ENCODE measurements at regions not wholly inside any gene's neighbourhood (a gene's known extent, or its start where the extent isn't known, plus 50 kb on each side); places are given as distances from the start of the nearest gene placed in this dataset.
"Not testable (repeated sequence)": the region's sequence is repeated elsewhere in the genome, so short reads cannot be mapped to it uniquely, and the experiment has no call there.

DNA sequence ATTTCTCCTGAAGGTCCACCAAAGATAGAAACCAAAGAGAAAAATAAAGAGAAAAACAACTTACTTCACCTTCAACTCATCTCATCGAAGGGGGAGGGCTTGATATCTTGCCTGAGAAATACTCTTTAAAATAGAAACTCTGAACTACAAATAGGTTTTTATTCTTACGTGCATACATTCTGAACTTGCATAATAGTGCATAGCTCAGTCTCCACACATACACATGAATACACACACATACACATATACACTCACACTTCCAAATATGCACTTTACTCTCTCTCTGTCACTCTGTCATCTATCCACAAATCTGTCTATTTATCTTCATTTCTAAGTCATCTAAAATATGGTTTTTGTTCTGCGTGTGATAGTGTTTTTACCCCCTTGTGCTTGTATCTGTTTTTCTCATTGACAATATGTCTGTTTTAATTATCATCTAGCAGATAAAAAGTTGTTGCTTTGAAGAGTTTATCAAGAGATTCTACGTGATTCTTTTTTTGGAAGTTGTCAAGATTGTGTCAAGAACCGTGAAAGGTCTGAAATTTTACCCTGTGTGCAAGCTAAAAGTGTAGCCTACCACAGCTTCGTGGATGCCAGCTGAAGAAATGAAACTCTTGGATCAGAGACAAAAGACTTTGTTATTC lies 468.8 kb downstream of the EPM2A start:
- no peak for DNase-seq (ENCODE audit: low spot score)

DNA sequence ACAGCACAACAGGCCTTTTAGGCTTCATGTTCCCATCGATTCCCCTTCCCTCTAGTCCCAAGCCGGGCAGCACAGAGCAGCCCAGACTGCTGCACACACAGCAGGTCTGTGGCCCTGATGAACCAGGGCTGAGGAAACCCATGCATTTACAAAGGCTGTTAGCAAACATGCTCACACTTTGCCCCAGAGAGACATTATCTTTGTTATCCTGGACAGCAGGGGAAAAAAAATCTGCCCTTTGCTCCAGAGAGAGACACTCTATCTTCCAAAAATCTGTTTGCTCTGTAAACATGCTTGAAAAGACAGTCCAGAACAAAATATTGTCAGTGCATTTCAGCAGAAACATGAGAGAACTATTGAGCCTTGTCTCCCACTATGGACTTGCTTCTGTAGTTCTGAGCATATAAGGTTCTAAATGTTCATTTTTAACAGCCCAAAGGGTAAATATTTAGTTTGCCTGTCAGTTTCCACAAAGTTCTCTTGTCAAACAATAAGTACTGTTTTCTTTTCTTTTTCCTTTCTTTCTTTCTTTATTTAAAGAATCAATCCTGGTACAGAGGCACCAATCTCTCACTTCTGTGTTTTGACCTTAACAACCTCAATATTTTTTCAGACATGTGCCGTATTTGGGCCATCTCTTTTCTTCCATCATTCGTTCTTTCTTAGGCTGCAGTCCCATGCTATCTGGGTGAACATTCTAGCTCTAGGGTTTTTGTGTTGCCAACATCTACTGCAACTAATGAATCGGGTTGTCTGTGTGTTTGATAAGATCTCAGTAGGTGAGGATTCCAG lies 468.0 kb downstream of the EPM2A start:
- no peak for DNase-seq (ENCODE audit: low spot score)

DNA sequence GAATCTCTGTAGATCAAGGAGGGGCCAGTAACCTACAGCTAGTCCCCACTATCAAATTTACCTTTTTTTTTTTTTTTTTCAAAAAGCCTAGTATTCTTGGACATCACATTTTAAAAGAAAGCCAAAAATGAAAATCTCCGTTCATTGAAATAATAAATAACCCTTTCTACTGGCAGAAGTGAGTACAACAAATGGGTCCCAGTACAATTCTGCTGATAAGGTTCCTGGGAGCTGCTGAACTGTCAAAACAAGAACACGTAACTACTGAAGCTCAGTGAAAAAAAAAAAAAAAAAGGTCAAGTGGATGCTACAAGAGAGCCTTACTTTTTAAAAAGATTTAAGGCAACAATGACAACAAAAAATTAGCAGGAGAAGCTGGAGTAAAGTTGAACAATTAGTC lies 464.9 kb downstream of the EPM2A start:
- no peak for DNase-seq (ENCODE audit: low spot score)

DNA sequence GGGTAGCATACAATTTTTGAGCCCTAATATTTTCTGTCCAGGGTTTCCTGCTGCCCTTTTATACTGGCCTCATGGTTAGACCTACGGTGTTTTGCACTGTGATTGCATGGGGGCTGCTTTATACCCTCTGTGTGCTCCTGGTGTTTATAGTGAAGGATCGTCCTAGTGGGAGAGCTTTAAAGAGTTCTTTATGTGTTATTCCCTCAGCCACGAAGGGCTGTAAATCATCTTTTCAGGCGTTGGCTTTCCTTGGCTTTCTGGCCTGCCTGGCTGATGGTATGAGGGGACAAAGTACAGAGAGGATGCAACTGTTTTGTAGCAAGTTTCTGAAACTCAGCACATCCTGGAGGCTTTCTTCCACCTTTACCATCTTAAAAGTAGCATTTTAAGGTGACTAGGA lies 464.3 kb downstream of the EPM2A start:
- DNase-seq (ENCODE audit: low spot score): no peak

DNA sequence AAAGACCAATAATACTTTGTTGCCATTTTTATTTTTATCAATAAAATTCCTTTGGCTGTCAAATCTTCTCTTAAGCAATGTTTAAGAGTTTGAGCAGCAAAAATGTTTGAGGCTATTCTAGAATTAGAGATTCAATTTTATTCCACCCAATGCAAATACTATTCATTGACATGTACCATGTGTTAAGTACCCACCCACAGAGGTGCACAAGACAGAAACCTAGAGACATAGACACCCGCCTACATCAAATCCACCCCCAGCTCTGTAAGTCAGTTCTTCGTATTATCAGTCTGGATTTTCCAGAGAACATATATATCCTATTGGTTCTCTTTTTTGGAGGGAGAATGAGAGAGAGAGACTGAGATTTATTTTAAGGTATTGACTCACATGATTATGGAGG lies 463.7 kb downstream of the EPM2A start:
- no peak for DNase-seq (ENCODE audit: low spot score)

DNA sequence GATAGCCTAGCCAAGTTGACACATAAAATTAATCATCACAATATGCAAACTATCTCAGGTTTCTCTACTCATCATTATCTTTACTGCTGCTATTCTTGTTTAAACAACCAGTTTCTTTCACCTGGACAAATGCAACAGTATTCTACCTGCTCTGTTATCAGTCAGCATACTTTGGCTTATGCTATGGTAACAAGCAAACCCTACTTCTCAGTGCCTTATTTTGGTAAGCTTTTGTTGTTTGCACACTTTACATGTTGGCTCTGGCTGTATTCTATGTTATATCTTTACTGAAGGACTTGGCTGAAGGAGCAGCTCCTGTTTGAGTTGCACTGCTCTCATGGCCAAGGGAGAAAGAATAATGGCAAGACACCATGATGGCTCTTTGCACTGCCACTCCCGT lies 463.1 kb downstream of the EPM2A start:
- no peak for DNase-seq (ENCODE audit: low spot score)

DNA sequence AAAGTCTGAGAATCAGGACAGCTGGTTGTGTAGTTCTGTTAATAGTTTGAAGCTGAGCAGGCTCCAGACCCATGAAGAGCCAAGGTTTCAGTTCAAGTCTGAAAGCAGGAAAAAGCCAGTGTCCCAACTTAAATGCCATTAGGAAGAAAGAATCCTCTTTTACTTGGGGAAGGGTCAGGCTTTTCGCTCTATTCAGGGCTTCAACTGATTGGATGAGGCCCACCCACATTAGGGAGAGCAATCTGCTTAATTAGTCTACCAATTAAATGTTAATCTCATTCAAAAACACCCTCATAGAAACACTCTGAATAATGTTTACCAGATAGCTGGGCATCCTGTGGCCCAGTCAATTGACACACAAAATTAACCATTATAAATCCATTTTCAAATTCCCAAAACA lies 462.2 kb downstream of the EPM2A start:
- no peak for DNase-seq (ENCODE audit: low spot score)

DNA sequence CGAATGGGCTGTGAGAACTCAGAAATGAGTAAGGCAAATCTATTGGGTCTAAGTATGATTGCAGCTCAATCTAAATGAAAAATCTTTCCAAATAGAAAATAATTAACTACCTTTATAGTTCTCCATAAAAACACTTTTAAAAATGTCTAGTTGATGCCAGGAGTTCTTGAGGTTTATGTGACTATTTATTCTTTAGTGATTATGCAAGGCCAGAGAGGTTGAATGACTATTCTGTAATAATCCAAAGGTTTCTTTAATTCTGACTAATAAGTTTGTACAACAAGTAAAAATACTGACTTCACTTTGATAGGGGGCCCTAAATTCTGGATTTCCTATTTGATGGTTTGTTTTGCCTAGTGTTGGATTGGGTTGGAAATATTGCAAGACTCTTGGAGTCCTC lies 461.2 kb downstream of the EPM2A start:
- DNase-seq (ENCODE audit: low spot score): no peak

DNA sequence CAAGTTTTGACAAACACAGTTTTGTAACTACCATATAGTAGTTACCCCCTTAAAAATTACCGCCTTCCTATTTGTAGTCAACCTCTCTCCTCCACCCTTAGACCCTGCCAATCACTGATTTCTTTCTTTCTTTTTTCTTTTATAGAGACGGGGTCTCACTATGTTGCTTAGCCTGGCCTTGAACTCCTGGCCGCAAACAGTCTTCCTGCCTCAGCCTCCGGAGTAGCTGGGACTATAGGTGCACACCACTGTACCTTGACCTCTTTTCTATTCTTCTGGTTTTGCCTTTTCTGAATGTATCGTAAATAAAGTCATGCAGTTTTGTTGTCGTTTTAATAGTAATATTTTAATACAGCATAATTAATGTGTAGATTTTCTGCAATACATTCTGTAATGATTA lies 460.3 kb downstream of the EPM2A start:
- no peak for DNase-seq (ENCODE audit: low spot score)

DNA sequence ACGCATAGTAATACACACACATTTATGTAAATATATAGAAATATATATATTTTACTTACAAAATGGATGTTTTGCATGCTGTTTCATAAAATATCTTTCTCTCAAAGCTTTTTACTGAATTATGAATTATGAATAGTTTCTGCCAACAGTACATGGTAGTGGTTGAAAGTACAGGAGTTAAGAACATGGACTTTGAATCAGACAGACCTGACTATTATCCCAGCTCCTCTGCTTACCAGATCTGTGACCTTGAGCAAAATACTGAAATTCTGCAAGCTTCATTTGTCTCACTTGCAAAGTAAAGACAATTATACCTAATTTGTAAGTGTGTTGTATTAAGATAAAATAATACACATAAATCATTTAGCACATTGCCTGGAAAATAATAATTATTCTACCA lies 459.5 kb downstream of the EPM2A start:
- no peak for DNase-seq (ENCODE audit: low spot score)

DNA sequence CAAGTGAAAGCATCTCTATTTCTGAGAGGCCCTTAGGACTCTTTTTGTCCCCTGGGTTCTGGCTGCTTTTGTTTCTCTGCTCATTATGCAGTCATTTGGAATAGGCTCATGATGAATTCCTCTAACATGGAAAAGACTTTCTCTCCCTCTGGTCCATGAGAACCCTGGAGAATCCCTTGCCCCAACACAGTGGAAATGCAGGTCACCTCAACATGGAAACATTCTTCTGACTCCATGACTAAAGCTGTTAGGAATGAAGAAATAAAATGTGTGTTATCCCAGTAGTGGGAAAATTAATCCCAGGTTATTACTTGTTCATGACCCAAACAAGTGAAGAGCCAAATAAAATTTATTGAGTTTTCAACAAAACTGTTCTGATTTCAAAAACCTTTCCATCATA lies 458.6 kb downstream of the EPM2A start:
- DNase-seq (ENCODE audit: low spot score): no peak

DNA sequence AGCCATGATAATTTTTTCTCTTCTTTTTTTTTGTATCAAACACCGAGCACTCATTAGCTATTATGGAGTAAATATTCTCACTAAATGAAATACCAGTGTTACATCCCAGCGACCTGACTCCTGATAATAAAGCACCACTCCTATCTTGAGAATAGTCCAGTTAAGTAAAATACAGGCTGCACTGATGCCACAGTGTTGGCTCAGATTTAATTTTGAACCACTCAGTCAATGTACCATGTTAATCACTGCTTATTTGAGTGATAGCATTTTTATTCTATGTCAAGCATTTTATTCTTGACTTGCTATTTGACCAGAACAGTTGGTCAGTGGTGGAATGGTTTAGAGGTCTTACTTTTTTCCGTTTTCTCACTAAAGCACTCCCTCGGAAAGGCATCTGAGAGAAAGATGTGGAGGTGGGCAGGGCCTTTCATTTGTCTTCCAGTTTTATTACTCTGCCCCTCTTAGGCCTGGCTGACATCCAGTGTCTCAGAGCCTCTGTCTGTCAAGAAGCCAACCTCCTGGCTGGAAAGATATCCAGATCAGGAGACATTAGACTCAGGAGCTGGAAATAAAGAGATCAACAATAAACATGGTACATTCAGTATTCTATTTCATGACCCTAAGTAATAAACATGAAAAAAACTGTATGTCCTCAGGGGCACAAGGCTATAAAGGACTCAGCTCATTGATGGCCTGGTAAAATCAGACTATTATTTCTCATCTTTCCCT lies 457.8 kb downstream of the EPM2A start:
- no peak for DNase-seq (ENCODE audit: low spot score)

DNA sequence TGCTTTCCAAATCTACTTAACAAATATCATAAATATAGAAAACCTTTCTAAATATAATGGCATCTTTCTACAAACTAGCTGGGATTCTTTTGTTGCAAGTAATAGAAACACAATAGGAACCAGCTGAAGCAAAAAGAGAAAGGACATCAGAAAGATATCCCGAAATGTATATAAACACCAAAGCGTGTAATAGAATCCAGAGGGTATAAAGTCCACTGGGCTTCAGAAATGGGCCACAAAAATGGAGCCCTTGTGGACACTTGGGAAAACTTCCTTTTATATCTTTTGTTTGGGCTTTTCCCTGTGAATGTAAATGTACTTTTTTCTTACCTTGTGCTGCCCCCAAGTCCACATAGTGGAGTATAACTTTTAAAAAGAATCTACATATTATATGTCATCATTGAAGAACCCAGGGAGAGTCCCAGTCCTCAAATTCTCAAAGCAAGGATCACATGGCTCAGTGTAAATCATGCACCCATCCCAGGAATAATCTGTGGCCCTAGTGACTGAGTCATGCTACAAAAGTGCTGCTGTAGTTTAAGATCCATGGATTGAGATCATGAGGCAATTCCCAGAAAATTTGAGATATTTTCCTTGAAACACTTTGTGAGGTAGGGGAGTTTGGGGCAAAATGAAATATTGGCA lies 457.0 kb downstream of the EPM2A start:
- DNase-seq (ENCODE audit: low spot score): no peak

DNA sequence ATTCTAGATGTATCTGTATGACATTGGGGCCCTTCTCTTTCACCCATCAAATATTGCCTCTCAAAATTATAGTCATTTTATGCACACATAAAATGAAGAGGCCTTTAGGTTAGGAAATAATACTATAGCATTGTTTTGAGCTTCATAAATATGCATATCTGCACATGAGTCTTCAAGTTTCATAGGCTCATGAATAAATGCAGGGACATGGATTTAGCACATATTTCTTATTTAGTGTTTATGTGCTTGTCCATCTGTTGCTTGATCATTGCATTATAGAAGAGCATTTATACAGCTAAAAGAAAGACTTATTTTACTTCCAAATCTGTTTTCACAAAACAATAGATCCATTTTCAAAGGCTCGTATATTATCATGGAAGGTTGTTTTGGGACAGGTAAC lies 455.8 kb downstream of the EPM2A start:
- no peak for DNase-seq (ENCODE audit: low spot score)

DNA sequence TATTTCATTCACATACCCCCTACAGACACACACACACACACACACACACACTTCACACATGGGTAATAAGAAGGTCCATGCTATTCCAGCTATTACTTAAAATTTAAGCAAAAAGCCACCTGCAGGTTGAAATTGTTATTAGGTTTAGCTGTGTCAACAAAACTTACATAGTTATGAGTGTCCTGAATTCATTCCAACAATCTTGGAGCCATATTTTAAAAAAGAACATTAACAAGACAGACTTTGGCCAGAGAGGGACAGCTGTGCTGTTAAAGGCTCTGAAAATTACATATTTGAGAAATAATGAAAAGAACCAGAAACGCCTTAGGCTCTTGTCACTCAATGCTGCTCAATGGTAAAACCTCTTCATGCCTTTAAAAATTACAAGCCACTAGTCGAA lies 455.3 kb downstream of the EPM2A start:
- no peak for DNase-seq (ENCODE audit: low spot score)

DNA sequence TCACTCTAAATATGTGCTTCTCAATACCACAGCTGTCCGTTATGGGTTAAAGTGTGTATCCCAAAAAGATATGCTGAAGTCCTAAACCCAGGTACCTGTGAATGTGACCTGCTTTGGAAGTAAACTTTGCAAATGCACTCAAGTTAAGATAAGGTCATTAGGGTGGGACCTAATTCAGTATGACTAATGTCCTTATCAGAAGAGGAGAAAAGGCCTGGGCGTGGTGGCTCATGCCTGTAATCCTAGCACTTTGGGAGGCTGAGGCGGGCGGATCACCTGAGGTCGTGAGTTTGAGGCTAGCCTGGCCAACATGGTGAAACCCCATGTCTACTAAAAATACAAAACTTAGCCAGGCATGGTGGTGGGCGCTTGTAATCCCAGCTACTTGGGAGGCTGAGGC lies 452.1 kb downstream of the EPM2A start:
- DNase-seq (ENCODE audit: low spot score): not testable (repeated sequence)

DNA sequence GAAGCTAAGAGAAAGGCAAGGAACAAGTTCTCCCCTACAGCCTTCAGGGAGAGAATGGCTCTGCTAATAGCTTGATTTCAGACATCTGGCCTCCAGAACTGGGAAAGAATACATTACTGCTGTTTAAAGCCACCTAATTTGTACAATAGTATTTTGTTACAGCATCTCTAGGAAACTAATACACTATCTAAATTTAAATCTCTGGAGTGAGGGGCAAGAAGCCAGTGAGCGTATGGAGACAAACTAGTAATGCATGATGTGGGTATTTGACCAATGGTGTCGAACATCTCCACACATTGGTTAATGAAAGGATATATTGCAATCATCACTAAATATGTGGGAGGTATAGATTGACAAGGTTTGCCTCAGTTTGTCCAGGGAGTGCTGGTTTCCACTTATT lies 451.5 kb downstream of the EPM2A start:
- no peak for DNase-seq (ENCODE audit: low spot score)

DNA sequence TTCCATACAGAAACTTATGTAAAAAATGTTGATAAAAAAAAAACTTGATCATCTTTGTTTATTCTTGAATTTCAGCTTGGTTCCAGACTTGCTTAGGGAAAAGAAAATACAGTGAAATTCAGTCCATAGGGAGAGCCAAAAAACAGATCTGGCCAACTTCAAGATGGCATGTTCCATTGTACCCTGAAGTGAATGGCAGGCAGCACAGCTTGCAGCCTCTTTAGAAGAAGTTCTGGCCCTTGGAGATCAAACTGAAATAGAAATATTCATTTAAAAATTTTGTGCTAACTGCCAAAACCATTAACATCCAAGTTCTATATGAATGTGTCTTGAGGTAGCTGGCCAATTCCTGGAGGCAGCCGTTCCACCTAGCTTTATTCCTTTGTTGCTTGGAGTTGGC lies 448.4 kb downstream of the EPM2A start:
- no peak for DNase-seq (ENCODE audit: low spot score)

DNA sequence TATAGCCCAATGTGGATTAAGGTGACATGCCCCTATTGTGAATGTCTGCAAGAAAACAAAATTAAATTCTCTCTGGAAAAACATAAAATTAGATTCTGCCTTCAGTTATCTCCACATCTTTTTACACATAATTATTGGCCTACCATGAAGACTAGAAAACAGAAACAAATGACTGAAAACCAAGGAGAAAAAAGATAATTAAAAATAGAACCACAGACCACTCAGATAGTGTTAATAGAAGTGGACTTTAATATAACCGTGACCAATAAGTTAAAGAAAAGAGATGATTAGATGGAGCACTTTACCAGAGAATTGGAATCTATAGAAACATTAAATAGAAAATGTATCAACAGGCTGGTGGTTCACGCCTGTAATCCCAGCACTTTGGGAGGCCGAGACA lies 445.7 kb downstream of the EPM2A start:
- DNase-seq (ENCODE audit: low spot score): no peak

DNA sequence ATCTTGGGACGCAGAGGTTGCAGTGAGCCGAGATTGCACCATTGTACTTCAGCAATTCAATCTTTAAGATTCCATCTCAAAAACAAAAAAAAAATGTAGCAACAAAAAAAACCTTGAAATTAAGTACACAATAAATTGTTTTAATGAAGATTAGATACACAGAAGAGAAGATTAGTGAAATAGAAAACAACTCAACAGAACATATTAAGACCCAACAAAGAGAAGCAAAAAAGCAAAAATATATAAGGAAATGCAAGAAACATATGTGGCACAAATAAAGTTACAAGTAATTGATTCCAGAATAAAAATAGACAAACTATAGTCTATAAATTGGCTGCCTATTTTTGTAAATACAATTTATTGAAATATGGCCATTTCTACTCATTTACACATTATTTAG lies 445.2 kb downstream of the EPM2A start:
- no peak for DNase-seq (ENCODE audit: low spot score)

DNA sequence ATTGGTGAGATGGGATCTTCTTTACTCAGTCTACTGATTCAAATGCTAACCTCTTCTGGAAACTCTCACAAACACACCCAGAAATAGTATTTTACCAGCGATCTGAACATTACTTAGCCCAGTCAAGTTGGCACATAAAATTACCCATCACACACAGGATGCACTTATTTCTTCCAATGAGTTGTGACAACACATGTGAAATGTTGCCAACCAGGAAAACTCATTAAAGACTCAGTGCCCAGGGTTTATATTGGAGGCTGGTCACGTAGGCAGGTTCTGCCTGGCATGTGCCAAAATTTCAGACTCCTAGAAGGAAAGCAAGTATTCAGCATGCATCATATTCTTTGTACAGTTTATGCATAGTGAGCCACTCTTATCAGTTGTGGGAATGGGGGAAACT lies 443.3 kb downstream of the EPM2A start:
- DNase-seq (ENCODE audit: low spot score): no peak

DNA sequence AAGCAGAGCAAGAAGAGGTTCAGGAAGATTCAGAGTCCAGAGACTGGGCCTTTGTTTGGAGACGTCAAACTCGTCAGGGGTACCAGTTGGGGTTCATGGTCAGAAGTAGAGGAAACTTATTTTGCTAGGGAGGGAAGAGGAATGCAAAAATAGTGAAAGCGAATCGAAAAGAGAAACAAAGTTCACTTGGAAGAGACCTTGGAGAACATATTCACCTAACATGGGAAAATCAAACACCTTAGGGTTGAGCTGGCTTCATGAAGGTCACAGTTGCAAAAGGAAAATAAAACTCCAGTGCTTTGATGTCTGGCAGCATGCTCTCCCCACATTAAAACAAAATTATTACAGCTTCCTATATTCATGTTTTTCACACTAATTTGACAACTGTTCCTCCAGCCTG lies 440.4 kb downstream of the EPM2A start:
- DNase-seq (ENCODE audit: low spot score): no peak
